Stimulated activated CD8-positive, alpha-beta memory T cell treated with anti-CD3 and anti-CD28 coated beads, Interleukin-12 subunit alpha, Interleukin-12 subunit beta, amount 100 ng/mL, for 24 hours (primary cell): ENCODE measurements at regions not wholly inside any gene's neighbourhood (a gene's known extent, or its start where the extent isn't known, plus 50 kb on each side); places are given as distances from the start of the nearest gene placed in this dataset.

Experiments
- DNase-seq: peaks from one replicate; pipeline ENCODE4 v3.0.0-alpha.2; 2020; ENCODE audit errors: extremely low read depth

GRCh38 chr4:153137677-153138630 is 66.3 kb upstream of the TRIM2 start:
- DNase-seq: no peak

GRCh38 chr4:153138736-153139135 is 65.5 kb upstream of the TRIM2 start:
- no peak for DNase-seq

GRCh38 chr4:153140294-153140693 is 63.9 kb upstream of the TRIM2 start:
- DNase-seq: no peak

GRCh38 chr4:153141238-153141637 is 63.0 kb upstream of the TRIM2 start:
- DNase-seq: no peak

GRCh38 chr4:153142700-153143438 is 61.4 kb upstream of the TRIM2 start:
- DNase-seq: no peak

- DNase-seq: no peak
Observed at GRCh38 chr4:153143527-153144348, 60.5 kb upstream of the TRIM2 start.

- DNase-seq: no peak
Observed at GRCh38 chr4:153146031-153146430, 58.2 kb upstream of the TRIM2 start.

GRCh38 chr4:153146961-153147360 is 57.3 kb upstream of the TRIM2 start:
- no peak for DNase-seq

- DNase-seq: no peak
Observed at GRCh38 chr4:153148791-153149190, 55.5 kb upstream of the TRIM2 start.

- DNase-seq: no peak
Observed at GRCh38 chr4:153151535-153152455, 52.4 kb upstream of the TRIM2 start.

- no peak for DNase-seq
Observed at GRCh38 chr4:153152501-153153338, 51.5 kb upstream of the TRIM2 start.

- DNase-seq: no peak
Observed at GRCh38 chr4:153153339-153153871, 50.8 kb upstream of the TRIM2 start.

GRCh38 chr4:153154007-153154975 is 50.0 kb upstream of the TRIM2 start:
- DNase-seq: no peak
